Left lung (tissue), 4 donors: ENCODE measurements at regions not wholly inside any gene's neighbourhood (a gene's known extent, or its start where the extent isn't known, plus 50 kb on each side); places are given as distances from the start of the nearest gene placed in this dataset.

Experiments used
- ATAC-seq: fragments of 200-7000 bp; cut with Tn5 transposase; one replicate; pipeline ENCODE4 v1.9.1; 2020; ENCODE audit warnings: moderate library complexity
- DNase-seq, 4 donors: peaks; one replicate each; pipeline ENCODE4 v3.0.0-alpha.2; 2013 to 2020
- H3K27ac ChIP-seq, 2 donors: fragments of 200-600 bp; sonication (generic) in 1 of 2; one replicate each; pipeline versions ENCODE4 v1.5.0 to v1.8.0; 2020 to 2021
- H3K27me3 ChIP-seq, 2 donors: fragments of 200-600 bp; sonication (generic) in 1 of 2; one replicate each; pipeline versions ENCODE4 v1.5.0 to v1.8.0; 2020 to 2021
- H3K36me3 ChIP-seq, 2 donors: fragments of 200-600 bp; sonication (generic) in 1 of 2; one replicate each; pipeline versions ENCODE4 v1.5.0 to v1.8.0; 2020 to 2021
- H3K4me1 ChIP-seq, 2 donors: fragments of 200-600 bp; one replicate each; pipeline ENCODE4 v1.8.0; 2021
- H3K4me3 ChIP-seq, 2 donors: fragments of 200-600 bp; sonication (generic) in 1 of 2; one replicate each; pipeline versions ENCODE4 v1.5.0 to v1.8.0; 2020 to 2021; ENCODE audit warnings: mild to moderate bottlenecking in 1 of 2
- H3K9me3 ChIP-seq, 2 donors: fragments of 200-600 bp; sonication (generic) in 1 of 2; one replicate each; pipeline versions ENCODE4 v1.5.0 to v1.8.0; 2020 to 2021
- CTCF ChIP-seq, 2 donors: fragments of 200-600 bp; sonication (generic) in 1 of 2; IDR thresholded peaks; one replicate each; pipeline versions ENCODE4 v1.5.0 to v1.8.0; 2021; ENCODE audit warnings: antibody characterized with exemption in 2 of 2
- intact Hi-C, 2 donors: fragments of 100-400 bp; cut with DNase I; formaldehyde crosslinking; loops; one replicate each; pipeline versions ENCODE4 v1.11.2 to v1.14.2; 2022
- donor health status: DM: no; HTN: yes; CAD: no.
- donor health status: DM: no; HTN: no; CAD: no.

GRCh38 chr16:66050991-66051390 lies 315.5 kb upstream of the CDH5 start:
- no peak overlapping the region for H3K27ac ChIP-seq
- H3K27me3 ChIP-seq: no peaks in the 10 kb centered on the region
- DNase-seq (no peak), ATAC-seq (no peak)
- intact Hi-C loops: no loop called here
- no peak for TF ChIP-seq CTCF (IDR thresholded peaks at IDR 0.05)
- no peaks in the 10 kb centered on the region for H3K36me3 ChIP-seq
- H3K4me3 ChIP-seq: no peak overlapping the region
- no peaks in the 10 kb centered on the region for H3K4me1 ChIP-seq
- H3K9me3 ChIP-seq: no peaks in the 10 kb centered on the region

GRCh38 chr16:66049865-66050264 lies 316.6 kb upstream of the CDH5 start:
- no peak overlapping the region for H3K4me3 ChIP-seq
- no peaks in the 10 kb centered on the region for H3K4me1 ChIP-seq
- DNase-seq (no peak), ATAC-seq (no peak)
- TF ChIP-seq CTCF (IDR thresholded peaks at IDR 0.05): no peak
- no peaks in the 10 kb centered on the region for H3K27me3 ChIP-seq
- H3K27ac ChIP-seq: no peak overlapping the region
- intact Hi-C loops: no loop called here
- H3K36me3 ChIP-seq: no peaks in the 10 kb centered on the region
- no peaks in the 10 kb centered on the region for H3K9me3 ChIP-seq

- DNase-seq: no peak
- TF ChIP-seq CTCF (IDR thresholded peaks at IDR 0.05): no peak
- Histone ChIP-seq H3K9me3 (no peaks in the 10 kb centered on the region), H3K4me1 (no peaks in the 10 kb centered on the region), H3K27ac (no peak overlapping the region), H3K27me3 (no peaks in the 10 kb centered on the region), H3K4me3 (no peak overlapping the region), H3K36me3 (no peaks in the 10 kb centered on the region)
- intact Hi-C loops: no loop called here
- ATAC-seq: no peak
These were observed 320.9 kb upstream of the CDH5 start for GRCh38 chr16:66045626-66046025.

- no peak for TF ChIP-seq CTCF (IDR thresholded peaks at IDR 0.05)
These were observed 321.9 kb upstream of the CDH5 start for GRCh38 chr16:66044556-66044955.

GRCh38 chr16:66044089-66044488 lies 322.4 kb upstream of the CDH5 start:
- Histone ChIP-seq H3K36me3 (no peaks in the 10 kb centered on the region), H3K9me3 (no peaks in the 10 kb centered on the region), H3K27ac (no peak overlapping the region), H3K27me3 (no peaks in the 10 kb centered on the region), H3K4me3 (no peak overlapping the region), H3K4me1 (no peaks in the 10 kb centered on the region)
- no peak for DNase-seq
- intact Hi-C loops: no loop called here
- no peak for ATAC-seq
- no peak for TF ChIP-seq CTCF (IDR thresholded peaks at IDR 0.05)

More at GRCh38 chr16:66044556-66044955, 321.9 kb upstream of the CDH5 start:
- Histone ChIP-seq H3K4me3 (no peak overlapping the region), H3K4me1 (no peaks in the 10 kb centered on the region), H3K36me3 (no peaks in the 10 kb centered on the region), H3K9me3 (no peaks in the 10 kb centered on the region), H3K27ac (no peak overlapping the region), H3K27me3 (no peaks in the 10 kb centered on the region)
- intact Hi-C loops: no loop called here
- DNase-seq: no peak
- ATAC-seq: no peak
